NCI-H2107 treated with DMSO at 0.1 percent for 48 hours (cell line): ENCODE measurements at regions not wholly inside any gene's neighbourhood (a gene's known extent, or its start where the extent isn't known, plus 50 kb on each side); places are given as distances from the start of the nearest gene placed in this dataset.

Experiments
- DNase-seq: peaks from one replicate; lab custom pipeline; 2025; ENCODE audit not compliant: unreplicated experiment; lab: John Stamatoyannopoulos, UW

GRCh38 chr2:6064757-6065156 is 372.6 kb downstream of the SOX11 start:
- DNase-seq: no peak

- DNase-seq: no peak
These were observed 373.5 kb downstream of the SOX11 start for GRCh38 chr2:6065703-6066102.

- DNase-seq: no peak
These were observed 374.9 kb downstream of the SOX11 start for GRCh38 chr2:6067089-6067488.

GRCh38 chr2:6067806-6068205 is 375.6 kb downstream of the SOX11 start:
- no peak for DNase-seq

GRCh38 chr2:6068429-6068828 is 376.2 kb downstream of the SOX11 start:
- DNase-seq: peak; percentile 77

GRCh38 chr2:6069381-6069780 is 377.2 kb downstream of the SOX11 start:
- peak; percentile 96 for DNase-seq

- peak; percentile 68 for DNase-seq
These were observed 379.3 kb downstream of the SOX11 start for GRCh38 chr2:6071519-6071918.

GRCh38 chr2:6072276-6072675 is 380.1 kb downstream of the SOX11 start:
- DNase-seq: peak; percentile 46

- peak; percentile 76 for DNase-seq
These were observed 380.6 kb downstream of the SOX11 start for GRCh38 chr2:6072768-6073167.

GRCh38 chr2:6073191-6074088 is 381.3 kb downstream of the SOX11 start:
- peak; percentile 80 for DNase-seq

GRCh38 chr2:6074089-6074643 is 382.0 kb downstream of the SOX11 start:
- peak; percentile 75 for DNase-seq

- DNase-seq: no peak
These were observed 385.4 kb downstream of the SOX11 start for GRCh38 chr2:6077585-6077984.

GRCh38 chr2:6078414-6078813 is 386.2 kb downstream of the SOX11 start:
- no peak for DNase-seq

GRCh38 chr2:6079405-6079804 is 387.2 kb downstream of the SOX11 start:
- peak; percentile 23 for DNase-seq

GRCh38 chr2:6080932-6081753 is 389.0 kb downstream of the SOX11 start:
- DNase-seq: peak; percentile 75

- DNase-seq: peak; percentile 26
These were observed 389.9 kb downstream of the SOX11 start for GRCh38 chr2:6081955-6082624.

- no peak for DNase-seq
These were observed 390.4 kb downstream of the SOX11 start for GRCh38 chr2:6082625-6083018.

GRCh38 chr2:6083136-6083535 is 391.0 kb downstream of the SOX11 start:
- DNase-seq: no peak

- no peak for DNase-seq
These were observed 397.3 kb downstream of the SOX11 start for GRCh38 chr2:6089474-6089873.

- DNase-seq: no peak
These were observed 411.2 kb downstream of the SOX11 start for GRCh38 chr2:6103372-6103771.

GRCh38 chr2:6103949-6104348 is 411.8 kb downstream of the SOX11 start:
- peak; percentile 94 for DNase-seq
